NCI-H1417 treated with DMSO at 0.1 percent for 48 hours (cell line): ENCODE measurements at regions not wholly inside any gene's neighbourhood (a gene's known extent, or its start where the extent isn't known, plus 50 kb on each side); places are given as distances from the start of the nearest gene placed in this dataset.

Experiments
- DNase-seq: peaks from one replicate; lab custom pipeline; 2025; lab: John Stamatoyannopoulos, UW

- no peak for DNase-seq
Observed at GRCh38 chr6:19410481-19410880, 426.7 kb upstream of the ID4 start.

- no peak for DNase-seq
Observed at GRCh38 chr6:19413323-19413722, 423.8 kb upstream of the ID4 start.

GRCh38 chr6:19415605-19416326, 421.4 kb upstream of the ID4 start:
- DNase-seq, result no peak

- DNase-seq, result no peak
Observed at GRCh38 chr6:19416811-19417210, 420.4 kb upstream of the ID4 start.

GRCh38 chr6:19417713-19418112, 419.5 kb upstream of the ID4 start:
- DNase-seq, result no peak

GRCh38 chr6:19424853-19425252, 412.3 kb upstream of the ID4 start:
- no peak for DNase-seq

- DNase-seq, result no peak
Observed at GRCh38 chr6:19427548-19427947, 409.6 kb upstream of the ID4 start.

GRCh38 chr6:19432966-19433498, 404.1 kb upstream of the ID4 start:
- no peak for DNase-seq

GRCh38 chr6:19434065-19434464, 403.1 kb upstream of the ID4 start:
- DNase-seq, result no peak

GRCh38 chr6:19435755-19436154, 401.4 kb upstream of the ID4 start:
- DNase-seq, result no peak

- no peak for DNase-seq
Observed at GRCh38 chr6:19438566-19439353, 398.4 kb upstream of the ID4 start.

GRCh38 chr6:19440531-19440930, 396.6 kb upstream of the ID4 start:
- no peak for DNase-seq

- no peak for DNase-seq
Observed at GRCh38 chr6:19443411-19443810, 393.8 kb upstream of the ID4 start.

- DNase-seq, result no peak
Observed at GRCh38 chr6:19444041-19444440, 393.1 kb upstream of the ID4 start.

- DNase-seq, result no peak
Observed at GRCh38 chr6:19444481-19444880, 392.7 kb upstream of the ID4 start.

- DNase-seq, result no peak
Observed at GRCh38 chr6:19446570-19446969, 390.6 kb upstream of the ID4 start.

GRCh38 chr6:19450651-19451050, 386.5 kb upstream of the ID4 start:
- DNase-seq, result no peak

GRCh38 chr6:19452495-19452894, 384.7 kb upstream of the ID4 start:
- DNase-seq, result no peak

- DNase-seq, result no peak
Observed at GRCh38 chr6:19454001-19454720, 383.0 kb upstream of the ID4 start.

GRCh38 chr6:19454721-19455392, 382.3 kb upstream of the ID4 start:
- DNase-seq, result no peak

- no peak for DNase-seq
Observed at GRCh38 chr6:19463250-19463649, 373.9 kb upstream of the ID4 start.

- no peak for DNase-seq
Observed at GRCh38 chr6:19463925-19464324, 373.2 kb upstream of the ID4 start.
